ENCODE measurements at regions not wholly inside any gene's neighbourhood (a gene's known extent, or its start where the extent isn't known, plus 50 kb on each side); places are given as distances from the start of the nearest gene placed in this dataset.
"Not testable (repeated sequence)": the region's sequence is repeated elsewhere in the genome, so short reads cannot be mapped to it uniquely, and the experiment has no call there.

DNA sequence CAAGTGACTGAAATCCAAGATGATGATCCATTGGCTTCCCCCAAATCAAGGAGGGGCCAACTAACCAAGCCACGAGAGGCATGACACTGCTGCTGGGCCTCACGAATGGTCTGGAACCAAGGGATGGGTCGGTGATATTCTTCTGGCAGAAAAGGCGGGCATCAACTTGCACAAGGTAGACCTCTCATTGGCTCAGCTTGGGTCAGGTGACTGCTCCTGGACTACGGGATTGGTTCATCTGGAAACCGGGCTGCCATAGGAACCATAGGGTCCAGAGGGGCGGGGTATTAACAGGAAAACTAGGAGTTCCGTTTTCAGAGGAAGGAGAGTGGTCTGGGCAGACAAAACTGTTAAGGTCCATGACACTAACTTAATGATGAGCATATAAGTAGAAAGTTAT is 100.9 kb downstream of the TFAP2C start:
- DNase-seq, result no peak

DNA sequence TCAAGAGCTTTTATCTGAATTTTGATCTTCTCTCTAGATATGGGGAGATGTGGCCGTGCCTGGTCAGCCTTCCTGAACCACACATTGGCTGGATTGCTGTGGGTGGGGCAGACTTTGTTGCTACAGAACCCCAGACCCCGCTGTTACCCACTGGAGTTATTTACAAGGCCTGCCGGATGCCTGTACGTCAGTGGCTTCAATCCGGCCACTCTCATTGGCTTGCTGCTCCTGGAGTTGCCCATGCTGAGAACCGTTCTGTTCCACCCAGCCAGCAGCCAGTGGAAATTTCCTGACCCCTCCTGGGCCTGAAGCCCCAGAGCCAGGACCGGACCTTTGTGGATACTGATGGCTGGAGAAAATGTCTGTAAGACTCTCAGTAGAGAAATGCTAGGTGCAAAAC is 101.9 kb downstream of the TFAP2C start:
- DNase-seq, result no peak

DNA sequence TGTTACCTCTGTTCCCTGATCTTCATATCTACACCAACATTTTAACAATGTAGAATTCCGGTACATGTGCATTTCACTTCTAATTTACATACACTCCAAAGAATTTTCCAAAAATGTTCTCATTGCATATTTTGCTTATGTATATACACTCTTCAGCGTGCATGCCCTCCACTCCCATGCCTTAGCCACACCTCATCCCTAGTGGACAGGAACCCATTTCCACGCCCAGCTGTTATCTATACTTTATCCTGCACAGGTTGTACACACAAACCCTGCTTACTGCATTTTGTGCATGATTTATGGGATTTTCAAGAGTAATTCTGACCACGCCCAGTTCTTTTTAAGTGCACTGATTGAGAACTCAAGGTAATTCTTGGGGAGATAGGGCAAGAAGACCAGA is 102.4 kb downstream of the TFAP2C start:
- no peak for DNase-seq

DNA sequence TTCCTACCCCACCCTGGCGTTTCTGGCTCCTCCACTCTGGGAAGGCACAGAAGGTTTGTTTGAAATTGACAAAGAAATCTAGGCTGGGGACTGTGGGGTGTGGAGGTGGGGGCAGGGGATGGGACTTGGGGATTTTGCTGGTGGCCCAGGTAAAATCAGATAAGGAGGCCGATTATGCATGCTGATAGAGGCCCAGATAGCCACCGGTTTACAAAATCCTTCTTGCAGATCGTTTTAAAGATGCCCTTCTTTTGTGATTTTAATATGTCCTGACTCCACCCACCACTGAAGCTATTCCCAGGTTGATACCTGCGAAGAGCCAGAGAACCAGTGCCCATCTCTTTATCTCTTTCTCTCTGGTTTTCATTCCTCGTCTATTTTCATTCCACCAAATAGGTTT is 104.9 kb downstream of the TFAP2C start:
- DNase-seq, result no peak

DNA sequence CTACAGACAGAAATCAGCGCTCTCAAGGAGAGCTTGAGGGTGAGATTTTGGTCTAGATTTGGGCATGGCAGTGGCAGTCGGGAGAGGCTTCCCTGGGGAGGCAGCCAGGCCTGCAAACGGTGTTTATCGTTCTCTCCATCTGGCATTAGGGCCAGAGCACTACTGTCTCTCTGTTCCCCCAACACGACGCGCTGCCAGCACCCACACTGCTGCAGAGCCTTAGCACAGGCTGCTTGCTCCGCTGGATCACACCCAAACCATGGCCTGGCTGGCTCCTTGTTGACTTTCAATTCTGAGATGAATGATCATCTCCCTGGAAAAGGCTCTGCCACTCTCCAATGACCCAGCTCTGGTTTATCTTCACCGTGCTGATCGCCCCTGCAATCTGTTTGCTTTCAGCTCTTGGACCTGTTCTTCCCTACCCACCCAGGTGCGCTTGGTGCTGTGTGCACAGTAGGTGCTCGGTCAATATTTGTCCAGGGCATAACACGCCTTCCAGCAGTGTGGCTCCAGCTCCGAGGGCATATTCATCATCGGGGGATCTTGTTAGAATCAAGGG is 106.1 kb downstream of the TFAP2C start:
- no peak for DNase-seq

DNA sequence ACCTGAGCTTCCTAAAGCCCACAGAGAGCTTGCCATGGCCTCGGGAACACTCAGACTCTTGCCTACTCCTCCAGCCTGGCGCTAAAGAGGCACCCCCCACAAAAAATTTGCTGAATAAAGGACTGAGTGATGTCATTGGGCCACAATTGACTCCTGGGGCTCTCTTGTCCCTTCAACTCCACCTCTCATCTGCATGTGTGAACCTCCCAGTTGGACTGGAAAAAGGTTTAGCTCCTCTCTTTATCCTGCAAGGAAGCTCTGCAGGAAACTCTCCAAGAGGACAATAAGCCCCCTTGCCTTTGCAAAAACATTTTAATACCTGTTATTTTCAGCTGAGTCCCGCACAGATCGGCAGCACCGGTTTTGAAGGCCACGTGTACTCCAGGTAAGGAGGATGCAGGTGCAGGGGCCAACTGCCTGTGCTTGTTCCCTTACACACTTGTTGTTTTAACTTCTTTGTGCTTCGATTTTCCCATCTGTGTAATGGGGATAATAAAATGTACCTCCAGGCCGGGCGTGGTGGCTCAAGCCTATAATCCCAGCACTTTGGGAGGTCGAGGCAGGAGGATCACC is 107.3 kb downstream of the TFAP2C start:
- no peak for DNase-seq

DNA sequence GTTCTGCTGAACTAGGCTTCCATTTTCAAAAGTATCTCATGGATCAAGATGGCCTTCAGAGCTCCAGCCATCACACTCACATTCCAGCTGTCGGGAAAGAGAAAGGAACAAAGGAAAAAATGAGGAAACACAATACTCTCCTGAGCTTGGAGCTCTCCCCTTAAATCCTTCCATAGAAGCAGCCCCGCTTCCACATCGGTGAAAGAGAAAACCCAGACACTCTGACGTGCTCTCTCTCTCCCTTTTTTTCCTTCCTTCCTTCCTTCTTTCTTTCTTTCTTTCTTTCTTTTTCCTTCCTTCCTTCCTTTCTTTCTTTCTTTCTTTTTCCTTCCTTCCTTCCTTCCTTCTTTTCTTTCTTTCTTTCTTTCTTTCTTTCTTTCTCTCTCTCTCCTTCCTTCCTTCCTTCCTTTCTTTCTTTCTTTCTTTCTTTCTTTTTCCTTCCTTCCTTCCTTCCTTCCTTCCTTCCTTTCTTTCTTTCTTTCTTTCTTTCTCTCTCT is 115.3 kb downstream of the TFAP2C start:
- not testable (repeated sequence) for DNase-seq

DNA sequence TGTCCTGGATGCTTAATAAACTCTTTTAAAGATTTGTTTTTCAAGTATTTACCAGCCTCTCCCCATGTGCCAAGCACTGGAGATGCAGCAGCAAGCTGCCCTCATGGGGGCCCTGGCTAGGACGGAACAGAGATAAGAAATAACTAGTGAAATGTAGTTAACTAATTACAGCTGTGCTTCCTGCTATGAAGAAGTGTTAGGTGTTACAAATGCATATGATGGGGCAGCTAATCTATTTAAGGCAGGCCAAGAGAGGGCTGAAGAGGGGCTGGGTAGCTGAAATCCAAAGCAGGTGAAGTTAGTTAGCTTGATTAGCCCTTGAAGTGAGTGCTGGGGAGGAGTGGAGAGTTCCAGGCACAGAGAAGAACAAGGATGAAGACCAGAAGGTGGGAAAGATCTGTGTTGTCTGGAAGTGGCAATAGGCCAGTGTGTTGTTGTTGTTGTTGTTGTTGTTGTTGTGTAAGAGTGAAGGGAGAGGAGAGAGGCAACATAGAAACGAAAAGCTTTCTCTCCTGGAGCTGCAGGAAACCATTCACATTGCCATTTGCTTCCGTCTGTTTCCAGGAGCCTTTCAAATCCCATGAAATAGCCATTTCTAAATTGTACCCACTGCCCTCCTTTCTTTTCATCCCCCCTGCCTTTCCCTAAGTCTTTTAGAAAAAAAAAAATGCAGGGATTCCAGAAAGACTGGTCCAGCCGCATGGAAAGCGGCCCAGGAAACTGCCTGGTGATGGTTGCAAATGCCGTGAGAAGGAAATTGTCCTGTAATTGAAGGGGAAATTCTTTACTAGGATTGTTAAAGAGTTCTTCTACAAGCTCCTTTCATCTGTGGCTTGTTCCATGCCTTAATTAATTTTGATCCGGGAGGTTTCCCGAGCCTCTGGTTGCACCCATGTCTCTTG is 119.6 kb downstream of the TFAP2C start:
- DNase-seq, result no peak

DNA sequence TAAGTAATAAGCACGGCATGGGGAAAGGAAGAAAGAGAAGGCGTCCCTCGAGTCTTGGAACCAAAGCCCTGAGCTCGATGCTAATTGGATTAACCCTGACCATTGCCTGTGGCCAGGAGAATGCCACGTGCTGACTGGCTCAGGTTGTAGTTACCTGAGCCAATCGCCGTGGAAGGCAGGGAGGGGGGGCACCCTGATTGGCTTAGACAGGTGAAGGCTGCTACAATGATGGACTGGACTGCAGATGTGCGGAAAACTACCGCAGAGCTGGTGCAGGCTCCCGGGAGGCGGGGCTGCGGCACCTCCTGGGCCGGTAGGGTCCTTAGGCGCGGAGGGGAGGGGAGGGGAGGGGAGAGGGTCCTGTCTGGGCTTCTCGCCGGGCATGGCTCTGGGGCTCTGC is 121.3 kb downstream of the TFAP2C start:
- no peak for DNase-seq

DNA sequence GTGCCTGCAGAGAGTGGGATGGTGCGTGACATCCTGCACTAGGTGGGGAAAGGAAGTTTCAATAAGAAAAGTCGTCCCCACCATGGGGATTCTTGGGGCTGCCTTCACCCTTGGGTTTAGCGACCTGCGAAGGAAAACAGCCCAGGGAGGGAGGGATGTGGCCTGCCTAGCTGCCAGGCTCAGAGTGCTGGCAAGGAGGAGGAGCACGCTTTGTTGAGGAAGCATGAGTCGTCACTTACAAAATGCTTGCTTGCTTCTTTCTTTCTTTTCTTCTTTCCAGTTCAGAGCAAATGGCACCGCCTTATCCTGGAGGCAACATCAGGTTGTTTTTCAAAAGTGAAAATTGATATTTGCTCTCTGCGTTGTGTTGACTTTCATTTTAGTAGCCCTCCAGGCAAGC is 123.2 kb downstream of the TFAP2C start:
- DNase-seq, result no peak

DNA sequence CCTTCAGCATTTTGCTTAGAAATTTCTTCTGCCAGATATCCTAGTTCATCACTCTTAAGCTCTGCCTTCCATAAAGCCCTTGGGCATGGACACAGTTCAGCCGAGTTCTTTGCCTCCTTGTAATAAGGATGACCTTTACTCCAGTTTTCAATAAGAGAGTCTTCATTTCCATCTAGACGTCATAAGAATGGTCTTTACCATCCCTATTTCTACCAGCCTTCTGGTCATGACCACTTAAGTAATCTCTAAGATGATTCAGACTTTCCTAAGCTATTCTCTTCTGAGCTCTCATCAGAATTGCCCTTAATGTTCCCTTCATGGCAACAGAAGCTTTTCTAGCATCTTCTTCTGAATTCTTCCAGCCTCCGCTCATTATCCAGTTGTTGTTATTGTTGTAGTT is 126.1 kb downstream of the TFAP2C start:
- no peak for DNase-seq

DNA sequence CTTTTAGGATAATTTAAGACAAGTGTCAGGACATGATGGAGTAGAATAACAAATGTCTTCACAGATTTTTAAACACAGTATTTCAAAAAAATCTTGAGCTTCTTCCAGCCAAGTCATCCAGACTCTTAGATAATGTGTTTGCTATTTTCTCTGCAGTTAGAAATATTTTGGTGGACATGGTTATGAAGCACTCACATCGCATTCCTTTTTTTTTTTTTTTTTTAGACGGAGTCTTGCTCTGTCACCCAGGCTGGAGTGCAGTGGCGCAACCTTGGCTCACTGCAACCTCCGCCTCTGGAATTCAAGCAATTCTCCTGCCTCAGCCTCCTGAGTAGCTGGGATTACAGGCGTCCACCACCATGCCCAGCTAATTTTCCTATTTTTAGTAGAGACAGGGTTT is 127.6 kb downstream of the TFAP2C start:
- not testable (repeated sequence) for DNase-seq

DNA sequence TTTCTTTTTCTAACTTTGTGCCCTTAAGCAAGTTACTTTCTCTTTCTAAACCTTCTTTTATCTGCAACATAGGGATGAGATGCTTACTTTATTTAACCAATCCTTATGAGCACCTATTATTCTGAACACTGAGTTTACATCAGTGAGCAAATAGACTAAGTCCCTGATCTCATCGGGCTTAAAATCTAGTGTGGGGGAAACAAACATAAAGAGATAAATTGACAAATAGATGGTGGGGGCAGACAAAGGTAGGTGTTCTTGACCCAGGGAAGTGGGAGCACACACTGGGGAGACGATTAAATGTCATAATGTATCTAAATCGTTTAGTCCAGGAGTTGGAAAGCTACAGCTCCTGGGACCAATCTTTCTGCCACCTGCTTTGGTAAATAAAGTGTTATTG is 129.6 kb downstream of the TFAP2C start:
- DNase-seq, result no peak

DNA sequence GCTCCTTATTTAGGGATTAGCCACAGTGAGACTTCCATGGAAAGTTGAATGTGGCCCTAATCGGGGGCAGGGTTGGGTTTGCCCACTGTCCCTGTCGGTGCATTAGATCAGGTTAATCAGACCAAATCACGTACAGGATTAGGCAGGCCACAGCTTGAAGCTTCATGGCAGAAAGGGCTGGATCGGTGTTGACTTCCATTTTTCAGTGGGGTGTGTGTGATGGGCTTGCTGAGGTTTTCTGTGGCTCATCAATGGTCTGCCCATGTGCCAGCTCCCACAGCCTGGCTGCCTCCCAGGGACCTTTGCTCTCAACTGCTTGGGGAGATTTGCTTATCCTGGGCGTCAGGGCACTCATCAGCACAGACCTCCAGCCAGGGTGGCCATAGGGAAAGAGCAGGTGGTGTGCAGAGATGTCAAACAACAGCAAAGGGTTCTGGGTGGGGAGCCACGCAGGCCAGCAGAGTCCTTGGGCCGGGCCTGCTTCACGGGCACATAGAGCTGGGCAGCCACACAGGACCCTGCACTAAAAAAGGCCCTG is 130.7 kb downstream of the TFAP2C start:
- no peak for DNase-seq

DNA sequence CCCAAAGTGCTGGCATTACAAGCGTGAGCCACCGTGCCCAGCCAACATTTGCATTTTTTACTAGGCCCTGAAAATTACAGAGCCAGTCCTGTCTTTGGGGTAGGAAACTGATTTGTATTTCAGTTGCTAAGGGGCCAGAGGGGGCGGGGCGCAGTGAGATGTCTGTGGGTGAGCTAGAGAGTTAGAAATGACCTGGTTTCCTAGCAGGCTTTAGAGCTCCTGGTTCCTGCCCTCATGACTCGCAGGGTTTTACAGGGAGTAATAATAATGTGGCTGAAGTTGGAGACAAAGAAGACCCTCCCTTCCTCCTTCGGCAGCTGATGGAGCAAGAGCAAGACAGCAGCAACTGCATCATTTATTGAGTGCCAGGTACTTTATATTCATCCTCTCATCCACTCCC is 131.5 kb downstream of the TFAP2C start:
- DNase-seq, result no peak

DNA sequence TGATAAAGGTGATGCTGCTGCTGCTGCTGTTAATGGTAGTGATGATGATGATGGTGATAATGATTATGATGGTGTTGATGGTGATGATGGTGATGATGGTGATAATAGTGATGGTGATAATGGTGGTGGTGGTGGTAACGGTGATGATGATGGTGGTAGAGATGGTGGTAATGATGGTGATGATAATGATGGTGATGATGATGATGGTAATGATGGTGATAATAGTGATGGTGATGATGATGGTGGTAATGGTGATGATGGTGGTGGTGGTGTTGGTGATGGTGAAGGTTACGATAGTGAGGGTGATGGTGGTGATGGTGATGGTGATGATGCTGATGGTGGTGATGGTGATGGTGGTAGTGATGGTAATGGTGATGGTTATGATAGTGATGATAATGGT is 132.3 kb downstream of the TFAP2C start:
- no peak for DNase-seq

DNA sequence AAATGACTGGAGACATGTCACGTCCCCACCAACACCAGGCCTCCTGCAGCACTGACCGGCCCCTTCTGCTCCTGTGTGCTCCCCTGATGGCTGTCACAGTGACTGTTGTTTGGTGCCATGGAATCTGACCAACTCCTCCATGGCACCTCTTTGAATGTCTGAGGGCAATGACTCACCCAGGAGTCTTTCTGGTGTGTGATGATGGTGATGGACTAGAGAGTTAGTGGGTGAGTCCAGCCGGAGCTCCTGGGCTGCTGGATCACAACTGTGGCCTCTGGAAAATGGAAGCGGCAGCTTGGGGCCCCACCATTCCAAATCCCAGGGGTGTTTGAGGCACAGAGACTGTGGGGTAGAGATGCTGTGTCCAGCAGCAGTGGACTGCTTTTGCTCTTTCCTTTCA is 133.3 kb downstream of the TFAP2C start:
- no peak for DNase-seq

DNA sequence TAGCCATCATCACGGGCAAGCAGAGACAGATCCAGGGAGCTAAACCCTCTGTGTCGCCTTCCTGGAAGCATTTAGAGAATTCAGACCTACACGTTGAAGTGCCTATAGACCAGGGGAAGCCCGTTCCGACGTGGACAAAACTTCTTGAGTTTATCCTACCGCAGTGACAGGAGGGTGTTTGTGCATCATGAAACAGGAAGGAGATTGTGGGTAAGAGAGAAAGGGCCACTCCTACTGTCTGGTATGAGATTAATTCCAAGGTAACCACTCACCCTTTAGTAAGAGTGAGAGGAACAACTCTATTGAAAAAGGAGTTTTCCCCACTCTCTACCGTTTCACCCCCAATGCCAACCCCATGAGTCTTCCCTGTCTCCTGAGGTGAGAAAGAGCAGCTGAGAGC is 133.7 kb downstream of the TFAP2C start:
- no peak for DNase-seq

DNA sequence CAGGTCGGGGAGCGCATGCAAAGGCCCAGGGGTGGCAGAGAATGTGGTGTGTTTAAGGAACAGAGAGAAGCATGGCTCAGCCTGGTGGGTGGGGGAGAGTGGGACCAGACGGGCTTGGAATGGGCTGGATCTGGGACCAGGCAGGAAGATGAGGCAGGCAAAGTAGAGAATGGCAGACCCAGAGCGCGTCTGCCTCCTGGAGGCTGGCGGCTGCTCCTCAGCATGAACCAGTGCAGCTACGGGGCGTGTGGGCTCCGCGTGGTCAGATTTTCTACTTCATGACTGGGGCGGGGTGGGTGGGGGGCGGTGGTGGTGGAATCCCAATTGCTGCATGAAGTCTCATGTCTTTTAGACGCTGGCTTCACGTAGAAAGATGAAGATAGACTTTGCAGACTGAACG is 135.6 kb downstream of the TFAP2C start:
- no peak for DNase-seq

DNA sequence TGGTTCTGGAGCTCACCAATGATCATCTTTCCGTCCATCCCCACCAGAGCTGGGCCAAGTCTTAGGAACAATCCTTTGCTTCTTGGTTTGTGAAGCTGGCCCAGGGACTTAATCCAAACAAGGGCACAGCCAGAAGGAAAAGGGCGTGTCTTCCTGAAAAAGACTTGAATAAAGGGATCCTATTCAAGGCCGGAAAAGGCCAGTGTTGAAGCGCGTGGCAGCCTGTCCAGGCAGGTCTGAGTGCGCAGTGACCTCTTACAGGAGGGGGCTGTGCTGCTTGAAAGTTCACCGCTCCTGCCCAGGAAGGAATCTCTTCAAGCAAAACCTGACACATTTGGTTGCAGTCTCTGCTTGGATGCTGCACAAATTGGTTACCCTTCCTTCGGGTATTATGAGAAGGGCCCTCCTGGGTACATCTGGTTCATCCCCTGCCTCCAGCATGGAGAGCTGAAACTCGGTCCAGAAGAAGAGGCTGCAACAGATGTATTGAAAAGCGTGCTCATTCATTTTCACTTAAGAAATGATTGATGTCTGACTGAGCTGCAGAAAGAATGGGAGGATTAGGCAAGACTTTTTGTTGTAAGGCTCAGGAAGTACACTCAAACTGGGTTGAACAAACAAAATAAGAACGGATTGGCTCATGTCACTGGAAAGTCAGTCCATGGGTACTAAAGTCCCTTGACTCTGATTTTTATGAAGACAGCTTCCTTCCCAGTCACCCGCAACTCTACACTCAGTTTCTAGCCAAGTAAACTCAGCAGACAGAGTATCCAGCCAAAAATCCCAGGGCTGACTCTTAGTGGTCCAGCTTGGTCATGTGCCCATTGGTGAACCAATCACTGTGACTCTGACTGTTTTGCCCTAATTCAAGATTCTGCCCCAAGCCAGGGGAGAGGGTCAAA is 136.3 kb downstream of the TFAP2C start:
- no peak for DNase-seq

DNA sequence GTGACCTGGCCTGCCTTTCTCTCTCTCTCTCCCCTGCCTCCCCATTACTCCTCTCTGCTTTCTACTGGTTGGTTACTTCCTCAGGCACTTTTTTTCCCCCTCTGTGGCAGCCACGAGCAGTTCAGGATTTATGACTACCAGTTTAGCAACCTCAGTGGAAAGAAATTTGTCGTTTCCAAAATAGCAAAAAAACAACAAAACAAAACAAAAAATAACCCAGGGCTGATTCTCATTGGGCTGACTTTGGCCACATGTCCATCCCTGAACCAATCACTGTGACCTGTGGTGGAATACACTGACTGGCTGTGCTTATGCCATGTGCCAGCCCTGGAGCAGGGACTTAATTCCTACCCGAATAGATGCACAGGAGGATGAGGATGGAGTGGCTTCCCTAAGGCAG is 137.4 kb downstream of the TFAP2C start:
- DNase-seq, result no peak

DNA sequence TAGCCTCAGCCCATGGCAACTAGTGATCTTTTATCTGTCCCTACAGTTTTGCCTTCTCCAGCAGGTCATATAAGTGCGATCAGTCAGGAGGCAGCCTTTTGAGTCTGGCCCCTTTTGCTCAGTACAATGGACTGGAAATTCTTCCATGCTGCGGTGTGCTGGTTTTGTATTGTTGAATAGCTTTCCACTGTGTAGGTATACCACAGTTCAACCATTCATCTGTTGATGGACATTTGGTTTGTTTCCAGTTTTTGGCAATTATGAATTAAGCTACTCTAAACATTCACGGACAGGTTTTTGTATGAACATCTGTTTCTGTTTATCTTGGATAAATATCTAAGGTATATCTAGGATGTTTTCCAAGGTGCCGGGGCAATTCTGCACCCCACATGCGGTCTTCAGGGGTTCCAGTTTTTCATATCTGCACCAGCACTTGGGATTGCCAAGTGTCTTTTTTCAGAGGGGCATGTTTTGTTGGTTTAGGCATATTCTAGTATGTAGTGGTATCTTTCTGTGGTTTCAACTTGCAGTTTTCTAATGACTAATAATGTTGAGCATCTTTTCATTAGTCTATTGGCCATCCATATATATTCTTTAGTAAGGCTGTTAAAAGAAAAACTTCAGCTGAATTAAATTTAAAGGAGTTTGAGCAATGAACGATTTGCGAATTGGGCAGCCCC is 141.0 kb downstream of the TFAP2C start:
- no peak for DNase-seq

Measured in DMS53 (cell line).